Hematopoietic multipotent progenitor cell treated with erythropoietin and hydrocortisone succinate and interleukin-3 and kit ligand, for 17 days (in vitro differentiated cells): ENCODE measurements at regions not wholly inside any gene's neighbourhood (a gene's known extent, or its start where the extent isn't known, plus 50 kb on each side); places are given as distances from the start of the nearest gene placed in this dataset.
A peak's percentile ranks its signal among the peaks of the same experiment; 100 is the strongest.

ENCODE experiments used
- DNase-seq: peaks from one replicate; pipeline ENCODE4 v3.0.0-alpha.2; 2015; ENCODE audit warnings: low spot score

DNA sequence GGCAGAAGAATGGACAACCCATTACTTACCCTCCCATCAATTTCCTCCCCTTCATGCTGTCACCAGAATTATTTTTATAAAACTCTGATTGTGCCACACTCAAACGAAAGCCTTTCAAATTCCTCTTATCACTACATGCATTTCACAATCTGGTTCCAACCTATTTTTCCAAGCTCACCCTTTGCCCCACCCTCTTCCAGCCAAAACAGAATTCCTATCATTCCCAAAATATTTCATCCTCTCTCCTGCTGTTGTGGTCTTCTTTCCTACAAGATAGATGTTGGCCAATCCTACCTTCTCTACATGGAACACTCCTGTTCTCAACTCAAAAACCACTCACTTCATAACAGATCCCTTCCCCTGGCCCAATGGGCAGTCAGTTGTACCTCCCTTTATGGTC lies 111.5 kb downstream of the ELAPOR2 start:
- DNase-seq: no peak

DNA sequence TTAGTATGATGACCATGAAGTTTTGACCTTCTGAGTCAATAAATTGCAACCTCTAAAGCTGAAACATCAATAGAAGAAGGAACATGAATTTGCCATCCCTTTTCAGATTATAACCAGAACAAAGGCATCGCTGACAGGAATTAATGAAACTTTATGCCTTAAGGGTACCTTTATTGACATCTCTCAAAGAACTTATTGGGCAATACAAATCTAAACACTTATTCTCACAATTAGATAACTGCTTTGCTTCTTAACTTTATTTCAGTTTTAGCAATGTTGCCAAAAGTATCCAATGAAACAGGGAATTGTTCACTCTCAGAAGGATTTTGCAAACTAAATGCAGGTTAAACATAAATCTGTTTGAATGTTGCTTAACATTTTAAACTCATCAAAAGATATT lies 116.0 kb downstream of the ELAPOR2 start:
- DNase-seq: no peak

DNA sequence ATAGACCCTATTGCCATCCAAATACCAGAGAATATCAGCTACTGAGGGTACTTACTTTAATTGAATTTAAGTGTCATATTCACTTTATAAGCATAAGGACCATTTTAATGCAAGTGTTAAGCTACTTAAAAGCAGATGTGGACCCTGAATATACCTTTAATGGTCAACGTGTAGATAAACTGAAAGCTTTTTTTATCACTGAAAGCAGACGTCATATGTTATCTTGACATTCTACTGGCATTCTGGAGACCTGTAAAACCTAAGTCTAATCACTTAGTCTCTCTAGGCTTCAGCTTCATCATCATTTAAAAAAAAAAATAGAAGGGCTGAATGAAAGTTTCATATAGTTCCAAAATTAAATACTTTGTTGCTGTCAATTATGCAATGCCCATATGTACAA lies 116.5 kb downstream of the ELAPOR2 start:
- no peak for DNase-seq

DNA sequence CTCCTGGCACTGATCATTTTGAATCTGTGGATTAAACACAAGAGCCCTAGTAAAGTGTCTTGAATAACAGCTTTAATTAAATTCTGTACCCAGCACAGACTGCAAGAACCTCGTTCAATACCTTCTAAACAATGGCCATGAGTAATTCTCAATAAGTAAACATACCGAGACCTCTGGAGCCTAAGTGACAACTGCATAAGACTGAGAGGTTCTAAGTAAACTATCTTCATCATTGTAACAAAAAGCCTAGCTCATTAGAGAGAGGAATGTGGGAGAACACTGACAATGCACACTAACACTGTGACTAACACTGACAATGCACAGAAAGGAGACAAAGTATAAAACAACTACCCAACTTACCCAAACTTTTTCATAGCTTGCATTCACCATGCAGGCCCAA lies 117.4 kb downstream of the ELAPOR2 start:
- no peak for DNase-seq

DNA sequence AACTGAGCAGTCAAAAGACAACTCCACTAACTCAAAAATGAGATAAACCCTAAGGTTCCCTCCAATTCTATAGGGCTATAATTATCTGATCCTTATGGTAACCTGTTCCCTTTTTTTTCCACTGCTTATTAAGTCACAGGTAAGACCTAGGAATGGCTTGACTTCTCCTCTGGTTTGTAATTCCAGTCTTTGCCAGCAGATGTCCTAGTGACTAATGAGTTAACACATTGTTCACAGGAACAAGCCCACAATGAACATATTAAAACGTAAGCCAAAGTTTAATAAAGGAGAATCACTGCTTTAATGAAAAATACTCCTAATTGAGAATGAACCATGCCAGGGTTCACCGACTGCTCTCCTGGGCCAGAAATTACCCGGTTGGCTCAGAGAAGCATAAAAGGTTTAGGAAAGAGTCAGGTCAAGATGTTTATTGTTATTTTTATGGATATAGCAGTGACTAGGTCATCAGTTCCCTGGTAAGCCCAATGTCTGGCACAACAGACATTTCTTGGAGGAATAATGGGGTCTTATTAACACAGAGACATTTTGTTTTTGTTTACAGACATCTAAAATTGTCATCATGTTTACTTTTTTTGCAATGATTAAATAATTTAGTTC lies 120.1 kb downstream of the ELAPOR2 start:
- DNase-seq: peak; percentile 37

- no peak for DNase-seq
These were observed 122.0 kb downstream of the ELAPOR2 start for GRCh38 chr7:86937363-86937878.

DNA sequence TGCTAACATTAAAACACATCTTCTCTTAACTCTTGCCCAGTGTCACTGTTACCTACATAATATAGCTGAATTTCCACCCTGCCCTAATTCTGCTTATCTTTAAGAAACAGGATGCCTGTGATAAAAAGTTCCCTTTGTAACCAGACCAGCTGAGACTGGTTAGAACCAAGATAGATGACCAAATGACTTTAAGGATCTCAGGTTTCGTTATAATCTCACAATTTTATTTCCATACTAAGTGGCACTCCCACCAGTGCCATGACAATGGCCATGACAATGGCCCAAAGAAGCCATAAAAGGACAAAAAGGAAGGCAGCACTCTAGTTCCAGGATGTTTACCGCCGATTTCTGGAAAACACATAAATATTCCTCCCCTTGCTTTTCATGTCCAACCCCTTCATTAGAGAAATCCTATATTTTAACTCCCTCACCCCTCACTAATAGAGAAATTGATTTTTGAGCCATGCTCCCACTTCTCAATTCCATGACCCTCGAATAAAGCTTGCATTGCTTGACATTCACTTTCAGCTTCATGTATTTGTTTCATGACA lies 126.1 kb downstream of the ELAPOR2 start:
- no peak for DNase-seq

DNA sequence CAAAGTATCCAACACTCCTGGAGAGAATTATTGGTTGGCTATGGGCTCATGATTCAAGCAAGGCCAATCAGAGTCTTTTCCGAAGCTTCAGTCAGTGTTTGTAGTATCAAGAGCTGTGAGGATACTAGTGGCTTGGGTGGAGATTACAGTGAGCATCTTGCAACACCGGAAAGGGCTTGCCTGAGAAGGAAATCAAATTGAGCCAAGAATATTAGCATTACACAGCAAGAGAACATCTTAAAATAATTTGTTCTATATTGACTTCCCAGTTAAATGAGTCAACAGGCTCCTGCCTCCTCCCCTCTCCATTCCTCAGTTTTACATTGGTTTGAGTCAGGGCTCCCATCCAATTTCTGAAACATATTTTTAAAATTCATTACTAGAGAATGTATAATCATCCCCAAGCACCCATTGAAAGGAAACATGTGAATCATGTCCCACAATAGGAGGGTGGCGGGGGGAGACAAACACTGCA lies 127.4 kb downstream of the ELAPOR2 start:
- DNase-seq: no peak

- DNase-seq: no peak
These were observed 128.0 kb downstream of the ELAPOR2 start for GRCh38 chr7:86931439-86931838.

GRCh38 chr7:86930554-86931307 lies 128.7 kb downstream of the ELAPOR2 start:
- DNase-seq: no peak

GRCh38 chr7:86929293-86930109 lies 130.0 kb downstream of the ELAPOR2 start:
- DNase-seq: no peak

- DNase-seq: no peak
These were observed 131.1 kb downstream of the ELAPOR2 start for GRCh38 chr7:86928308-86928707.

- DNase-seq: no peak
These were observed 132.7 kb downstream of the ELAPOR2 start for GRCh38 chr7:86926732-86927131.

DNA sequence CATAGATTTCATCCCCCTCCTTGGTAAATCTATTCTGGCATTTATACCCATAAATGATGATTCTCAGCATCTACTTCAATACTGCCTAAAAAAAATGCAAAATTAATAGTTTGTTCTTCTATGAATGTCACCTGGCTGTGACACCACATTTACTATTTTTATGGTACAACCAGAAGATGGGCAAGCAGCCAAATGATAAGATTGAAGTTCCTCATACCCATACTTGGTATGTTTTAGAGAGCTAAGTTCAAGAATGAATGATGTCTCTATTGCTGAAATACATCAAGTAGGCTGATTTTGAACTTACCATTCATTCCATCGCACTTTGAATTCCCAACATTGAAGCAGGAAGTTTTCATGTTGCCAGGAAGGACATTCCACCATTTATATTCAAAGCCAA lies 134.2 kb downstream of the ELAPOR2 start:
- DNase-seq: no peak

DNA sequence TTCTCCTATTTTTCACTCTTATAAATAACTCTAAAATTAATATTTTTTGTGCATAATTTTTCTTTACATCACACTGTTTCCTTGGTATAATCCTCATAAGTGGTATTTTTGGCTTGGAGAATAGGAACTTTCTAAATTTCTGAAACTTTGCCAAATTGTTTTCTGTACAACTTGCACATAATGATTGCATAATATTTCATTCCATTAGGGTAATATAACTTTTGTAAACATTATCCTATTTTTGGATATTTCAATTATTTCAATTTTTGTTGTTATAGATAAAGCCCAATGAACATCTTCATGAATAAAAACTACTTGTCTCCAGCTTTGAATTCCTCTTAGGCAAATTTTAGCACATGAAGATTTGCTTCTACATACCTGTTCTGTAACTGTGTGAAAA lies 135.9 kb downstream of the ELAPOR2 start:
- no peak for DNase-seq

DNA sequence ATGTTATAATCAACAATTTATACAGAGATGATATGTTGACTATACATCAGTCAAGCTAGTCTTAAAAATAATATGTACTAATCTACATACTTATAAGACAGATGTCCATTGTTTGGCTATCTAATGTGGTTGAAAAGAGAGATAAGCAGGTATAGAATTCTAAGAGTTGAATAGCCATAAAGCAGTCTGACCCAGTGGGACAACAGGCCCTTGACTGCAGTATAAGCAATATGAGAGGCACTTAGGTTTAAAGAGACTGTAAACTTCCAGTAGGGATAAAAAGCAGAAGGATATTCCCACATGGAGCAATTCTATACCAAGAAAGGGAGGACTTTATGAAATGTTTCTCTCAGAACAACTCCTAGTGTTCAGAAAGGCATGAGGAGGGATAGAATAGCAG lies 139.3 kb downstream of the ELAPOR2 start:
- DNase-seq: no peak

GRCh38 chr7:86918245-86918644 lies 141.2 kb downstream of the ELAPOR2 start:
- DNase-seq: no peak

- no peak for DNase-seq
These were observed 143.1 kb downstream of the ELAPOR2 start for GRCh38 chr7:86916277-86916825.

DNA sequence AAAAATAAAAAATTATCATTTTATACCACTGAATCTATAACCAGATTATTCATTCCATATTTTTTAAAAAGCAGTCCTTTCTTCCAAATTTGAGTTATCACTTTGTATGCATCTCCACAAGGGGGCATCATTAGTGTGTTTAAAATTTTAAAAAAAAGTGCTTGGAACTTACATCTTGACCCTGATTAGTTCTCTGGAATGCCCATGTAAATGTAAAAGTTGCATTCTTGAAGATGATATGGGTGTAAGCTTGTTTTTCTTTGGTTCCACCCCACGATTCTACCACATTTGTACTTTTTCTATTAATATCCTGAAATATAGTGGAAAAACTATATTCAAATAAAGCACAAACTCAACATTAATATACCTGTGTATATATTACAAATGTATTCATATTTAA lies 144.9 kb downstream of the ELAPOR2 start:
- DNase-seq: no peak
